Dedifferentiated amniotic fluid mesenchymal stem cell (primary cell): ENCODE measurements at regions not wholly inside any gene's neighbourhood (a gene's known extent, or its start where the extent isn't known, plus 50 kb on each side); places are given as distances from the start of the nearest gene placed in this dataset.

Experiments
- DNase-seq: peaks from one replicate; pipeline ENCODE4 v3.0.0-alpha.2; 2016; ENCODE audit errors: extremely low spot score

DNA sequence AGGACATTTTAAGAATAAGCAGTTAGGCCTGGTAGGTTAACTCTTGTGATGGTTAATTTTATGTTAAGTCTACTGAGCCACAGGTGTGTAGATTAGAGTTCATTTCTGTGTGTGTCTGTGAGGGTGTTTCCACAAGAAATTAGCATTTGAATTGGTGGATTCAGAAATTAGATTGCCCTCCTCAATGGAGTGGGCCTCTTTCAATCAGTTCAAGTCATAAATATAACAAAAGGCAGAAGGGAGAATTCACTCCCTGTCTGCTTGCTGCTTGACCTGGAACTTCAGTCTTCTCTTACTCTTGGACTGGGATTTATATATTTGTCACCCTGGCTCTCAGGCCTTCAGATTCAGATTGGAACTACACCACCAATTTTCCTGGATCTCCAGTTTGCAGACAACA, 55.3 kb upstream of the POM121L12 start:
- DNase-seq: no peak

DNA sequence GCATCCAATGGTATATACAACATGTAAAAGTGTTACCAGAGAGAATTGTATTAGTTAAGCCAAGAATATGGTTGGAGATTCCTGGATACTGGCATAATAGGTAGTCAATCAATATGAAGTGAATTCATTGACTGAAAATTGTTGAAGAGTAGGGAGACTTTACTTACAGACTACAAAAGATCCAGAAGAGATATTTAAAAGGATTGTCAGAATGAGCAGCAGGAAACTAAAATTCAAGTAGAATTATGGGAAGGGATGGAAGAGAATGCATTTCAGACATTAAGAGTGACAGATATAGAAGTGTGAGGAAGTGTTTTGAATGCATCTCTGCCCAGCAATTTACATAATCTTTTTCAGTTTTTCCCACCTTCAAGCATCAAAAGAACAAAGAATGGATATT, 62.3 kb upstream of the POM121L12 start:
- no peak for DNase-seq

- no peak for DNase-seq
Measured at GRCh38 chr7:52962402-52963076, 72.9 kb upstream of the POM121L12 start.

DNA sequence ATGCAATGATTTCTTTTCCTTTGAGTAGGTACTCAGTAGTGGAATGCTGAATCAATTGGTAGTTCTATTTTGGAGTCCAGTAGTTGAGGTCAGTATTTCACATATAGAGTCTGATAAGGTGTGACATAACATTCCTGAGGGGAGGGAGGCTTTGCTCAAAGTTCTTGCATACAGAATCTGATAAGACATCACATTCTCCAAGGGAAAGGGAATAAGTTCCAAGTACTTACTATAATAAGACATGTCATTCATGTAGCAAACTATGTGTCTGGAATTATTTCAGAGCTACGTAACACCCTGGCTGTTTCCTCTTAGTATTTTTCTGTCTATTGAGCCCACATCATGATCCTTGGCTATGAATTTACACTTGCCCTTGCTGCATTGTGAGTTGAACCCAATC, 74.3 kb upstream of the POM121L12 start:
- no peak for DNase-seq

- DNase-seq: no peak
Measured at GRCh38 chr7:52959878-52960660, 75.4 kb upstream of the POM121L12 start.

GRCh38 chr7:52959336-52959735, 76.1 kb upstream of the POM121L12 start:
- DNase-seq: no peak

DNA sequence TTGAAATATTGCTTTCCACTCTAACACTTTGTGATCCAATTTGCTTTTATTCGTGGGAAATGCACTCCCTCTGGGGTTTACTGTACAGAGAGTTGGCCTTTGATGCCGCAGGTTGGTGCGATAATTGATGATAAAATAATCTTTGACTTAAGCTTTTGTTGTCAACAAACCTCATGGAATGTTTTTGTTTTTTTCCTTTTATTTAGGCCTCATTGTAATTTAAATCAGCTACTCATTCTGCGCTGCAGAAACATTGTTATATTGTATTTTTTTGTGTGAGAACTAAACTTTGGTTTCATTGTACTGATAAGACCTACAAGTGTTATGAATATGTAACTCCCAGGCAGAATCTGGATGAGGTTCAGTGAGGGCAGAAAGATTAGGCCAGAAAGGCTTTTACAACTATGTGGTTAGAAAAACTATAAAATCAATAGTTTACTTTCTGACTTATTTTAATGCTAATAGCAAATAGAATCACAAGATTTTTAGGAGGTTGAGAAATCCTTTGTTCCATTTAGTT, 76.8 kb upstream of the POM121L12 start:
- DNase-seq: no peak

DNA sequence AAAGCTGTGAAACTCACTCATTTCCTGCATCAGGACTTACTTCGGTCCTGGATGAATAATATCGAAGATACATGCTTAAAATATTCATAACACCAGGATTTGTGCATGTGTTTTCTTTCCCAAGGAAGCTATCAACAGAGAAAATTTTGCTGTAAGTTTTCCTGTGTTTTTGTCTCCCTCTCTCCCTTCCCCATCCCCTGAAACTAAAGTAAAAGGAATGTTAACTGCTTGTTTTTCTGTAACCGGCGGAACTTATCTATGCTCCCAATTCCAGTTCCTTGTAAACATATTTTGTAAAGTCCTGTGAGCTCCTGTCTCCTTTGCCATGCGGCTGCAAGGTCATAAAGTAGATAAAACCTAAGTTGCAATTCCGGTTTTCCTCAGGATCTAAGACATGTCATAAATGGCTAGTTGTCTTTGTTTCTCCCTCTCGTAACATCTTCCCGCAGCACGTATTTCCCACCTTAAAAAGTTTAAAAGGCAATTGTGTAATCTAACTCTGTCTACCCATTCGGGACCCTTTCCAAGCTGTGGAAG, 79.0 kb upstream of the POM121L12 start:
- DNase-seq: no peak

- DNase-seq: no peak
Measured at GRCh38 chr7:52955522-52955921, 79.9 kb upstream of the POM121L12 start.

- no peak for DNase-seq
Measured at GRCh38 chr7:52944921-52945320, 90.5 kb upstream of the POM121L12 start.

- DNase-seq: no peak
Measured at GRCh38 chr7:52940481-52940880, 95.0 kb upstream of the POM121L12 start.

DNA sequence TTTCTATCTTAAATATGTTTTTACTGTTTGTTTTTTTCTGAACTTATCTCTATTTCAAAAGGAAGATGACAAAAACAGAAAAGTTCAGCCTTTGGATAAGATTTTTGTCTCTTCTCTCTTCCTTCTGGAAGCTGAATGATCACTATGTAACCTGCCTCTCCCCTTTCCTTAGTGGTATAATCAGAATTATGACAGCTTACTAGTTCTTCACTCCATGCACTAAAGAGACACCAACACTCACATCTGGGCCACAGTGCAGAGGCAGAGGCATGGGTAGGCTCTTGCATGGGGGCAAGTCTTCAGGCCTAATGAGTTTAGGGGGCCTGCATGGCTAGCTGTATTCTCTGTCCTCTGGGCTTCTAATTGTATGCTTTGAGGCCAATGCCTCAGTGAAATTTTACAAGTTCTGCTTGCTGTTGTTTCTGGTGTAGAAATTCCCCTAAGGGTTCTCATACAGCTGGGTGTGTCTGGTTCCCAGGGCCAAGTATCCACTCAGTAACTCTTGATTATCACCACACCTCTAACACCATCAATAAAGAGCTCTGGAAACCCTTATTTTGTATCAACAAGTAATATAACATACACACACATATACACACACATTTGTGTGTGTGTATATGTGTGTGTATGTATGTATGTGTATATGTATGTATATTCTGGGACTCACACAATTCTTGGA, 96.8 kb upstream of the POM121L12 start:
- no peak for DNase-seq

- DNase-seq: no peak
Measured at GRCh38 chr7:52936750-52937149, 98.7 kb upstream of the POM121L12 start.

DNA sequence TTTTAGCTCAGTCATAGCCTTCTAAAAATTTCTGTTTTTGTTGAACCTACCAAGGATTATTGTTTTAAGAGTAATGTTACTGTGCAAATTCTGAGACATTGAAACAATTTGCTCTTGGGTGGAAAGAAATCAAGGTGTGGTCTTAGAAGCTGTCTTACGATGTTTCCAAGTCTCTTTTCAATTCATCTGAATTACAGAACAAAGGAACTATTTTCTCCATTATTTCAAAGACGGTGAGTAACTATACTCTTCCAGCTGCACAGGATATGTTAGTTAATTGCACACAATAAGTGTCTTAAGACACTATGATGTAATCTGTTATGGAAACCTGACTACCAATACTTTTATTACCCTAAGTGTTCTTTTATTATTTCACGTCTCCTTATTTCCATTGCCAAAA, 106.8 kb upstream of the POM121L12 start:
- DNase-seq: no peak

DNA sequence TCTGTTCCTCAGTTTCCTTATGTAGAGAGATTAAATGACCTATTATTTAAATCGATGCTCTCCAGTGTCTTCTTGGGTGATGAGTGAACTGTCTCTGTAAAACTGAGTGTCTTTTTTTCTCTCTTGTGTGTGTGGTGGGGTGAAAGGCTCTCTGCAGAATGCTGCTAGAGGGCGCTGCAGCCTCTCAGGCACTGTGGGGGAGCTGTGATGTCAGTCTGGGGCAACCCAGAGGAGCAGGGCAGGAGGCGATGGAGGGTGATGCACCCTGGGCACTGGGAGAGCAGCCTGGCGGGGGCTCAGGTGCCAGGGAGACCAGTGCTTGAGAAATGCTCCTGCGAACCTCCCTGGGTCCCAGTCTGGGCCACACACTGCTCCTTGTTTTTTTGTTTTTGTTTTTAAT, 110.1 kb upstream of the POM121L12 start:
- DNase-seq: no peak

GRCh38 chr7:52920977-52921376, 114.5 kb upstream of the POM121L12 start:
- DNase-seq: no peak

- no peak for DNase-seq
Measured at GRCh38 chr7:52917982-52918578, 117.4 kb upstream of the POM121L12 start.

- no peak for DNase-seq
Measured at GRCh38 chr7:52911795-52912194, 123.6 kb upstream of the POM121L12 start.

- DNase-seq: no peak
Measured at GRCh38 chr7:52911326-52911725, 124.1 kb upstream of the POM121L12 start.

- DNase-seq: no peak
Measured at GRCh38 chr7:52909935-52910334, 125.5 kb upstream of the POM121L12 start.

DNA sequence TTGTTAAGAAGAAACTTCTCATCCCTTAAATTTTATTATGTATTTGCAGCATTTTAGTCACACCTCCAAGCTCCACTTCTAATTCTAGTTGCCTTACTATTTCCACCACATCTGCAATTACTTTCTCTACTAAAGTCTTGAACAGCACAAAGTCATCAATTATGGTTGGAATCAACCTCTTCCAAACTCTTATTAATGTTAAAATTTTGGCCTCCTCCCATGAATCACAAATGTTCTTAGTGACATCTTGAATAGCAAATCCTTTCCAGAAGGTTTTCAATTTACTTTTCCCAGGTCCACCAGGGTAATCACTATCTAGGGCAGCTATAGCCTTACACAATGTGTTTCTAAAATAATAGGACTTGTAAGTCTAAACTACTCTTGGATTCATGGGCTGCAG, 126.3 kb upstream of the POM121L12 start:
- no peak for DNase-seq

DNA sequence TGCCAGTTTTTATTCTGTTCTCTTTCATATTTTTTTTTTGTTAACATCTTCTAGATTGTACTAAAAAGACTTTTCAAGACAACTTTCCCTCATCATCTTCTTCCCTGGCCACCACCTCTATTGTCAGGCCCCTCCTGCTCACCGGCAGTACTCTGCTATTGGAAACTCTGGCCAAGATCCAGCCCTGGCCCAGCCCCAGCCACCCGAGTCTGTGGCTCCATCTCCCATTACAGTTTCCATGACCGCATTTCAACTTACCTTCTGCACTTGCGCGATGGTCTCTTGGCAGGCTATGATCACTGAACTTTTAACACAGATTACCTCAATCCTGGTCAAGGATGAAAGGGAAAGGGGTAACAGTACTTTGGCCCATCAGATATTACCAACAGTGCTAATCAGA, 137.7 kb upstream of the POM121L12 start:
- no peak for DNase-seq
